Right cardiac atrium (tissue), 5 donors: ENCODE measurements at regions not wholly inside any gene's neighbourhood (a gene's known extent, or its start where the extent isn't known, plus 50 kb on each side); places are given as distances from the start of the nearest gene placed in this dataset.
"Not testable (repeated sequence)": the region's sequence is repeated elsewhere in the genome, so short reads cannot be mapped to it uniquely, and the experiment has no call there.

ENCODE experiments used
- ATAC-seq, 2 donors: fragments of 200-7000 bp; cut with Tn5 transposase; one replicate each; pipeline versions ENCODE4 v1.8.0 to v1.9.1; 2020; ENCODE audit warnings: moderate library complexity in 2 of 2, mild to moderate bottlenecking in 1 of 2
- DNase-seq, 3 donors: peaks; one replicate each; pipeline ENCODE4 v3.0.0-alpha.2; 2020
- H3K27ac ChIP-seq: one replicate; pipeline ENCODE4 v1.5.1; 2013; ENCODE audit warnings: mild to moderate bottlenecking, low read length, control low read depth, moderate library complexity
- H3K27me3 ChIP-seq: one replicate; pipeline ENCODE4 v1.6.1; 2013; ENCODE audit not compliant: control insufficient read depth, insufficient read depth
- H3K4me1 ChIP-seq: one replicate; pipeline ENCODE4 v1.6.1; 2013; ENCODE audit warnings: low read length; ENCODE audit not compliant: control insufficient read depth, insufficient read depth
- H3K4me3 ChIP-seq: one replicate; pipeline ENCODE4 v1.5.1; 2013; ENCODE audit warnings: low read length, control low read depth
- H3K9me3 ChIP-seq: one replicate; pipeline ENCODE4 v1.6.1; 2013; ENCODE audit warnings: low read length; ENCODE audit not compliant: control insufficient read depth
- WGBS: extraction: QIAGEN DNeasy Blood & Tissue Kit; methylation state at CpG from one replicate; pipeline ENCODE4 v1.1.7; 2013; 5-methylcytosine and 5-hydroxymethylcytosine counted together
- intact Hi-C, 4 donors: fragments of 100-400 bp; cut with DNase I; formaldehyde crosslinking; loops; one replicate each; pipeline versions ENCODE4 v1.11.0 to v1.14.0; 2022 to 2023
- donor health status: healthy with polysubstance abuse.
- donor health status: DM: no; HTN: yes; CAD: no.
- donor health status: DM: no; HTN: no; CAD: no.
- donor health status: DM: no; HTN: yes; CAD: no; lungs with severe emphysema.
- donor health status: DM: yes; HTN: yes; CAD: no.

- DNase-seq: no peak
- Histone ChIP-seq H3K27me3 (no peaks in the 10 kb centered on the region), H3K4me1 (no peaks in the 10 kb centered on the region), H3K9me3 (peaks cover 7% of the 10 kb centered on the region), H3K4me3 (no peak overlapping the region), H3K27ac (no peak overlapping the region)
- intact Hi-C loops: no loop called here
- no peak for ATAC-seq
- 75% methylated on average over 3 of the region's 3 CpGs for WGBS
Observed at GRCh38 chr5:19274578-19274977, 713.4 kb downstream of the CDH18 start.

GRCh38 chr5:19285286-19285685 lies 702.7 kb downstream of the CDH18 start:
- Histone ChIP-seq H3K9me3 (no peaks in the 10 kb centered on the region), H3K4me3 (no peak overlapping the region), H3K4me1 (no peaks in the 10 kb centered on the region), H3K27me3 (no peaks in the 10 kb centered on the region), H3K27ac (no peak overlapping the region)
- no peak for ATAC-seq
- intact Hi-C loops: no loop called here
- WGBS: 89% methylated on average over 3 of the region's 3 CpGs
- DNase-seq: no peak

GRCh38 chr5:19287548-19288277 lies 700.3 kb downstream of the CDH18 start:
- ATAC-seq, H3K4me3 ChIP-seq, H3K4me1 ChIP-seq, H3K27me3 ChIP-seq, H3K9me3 ChIP-seq, H3K27ac ChIP-seq, intact Hi-C loops: not testable (repeated sequence)
- WGBS: 93% methylated on average over 54 of the region's 54 CpGs
- peak in 2 of 3 donors; percentile 41 to 45 for DNase-seq

- DNase-seq, H3K27me3 ChIP-seq, intact Hi-C loops, H3K27ac ChIP-seq, ATAC-seq, H3K4me3 ChIP-seq, H3K4me1 ChIP-seq, H3K9me3 ChIP-seq: not testable (repeated sequence)
- WGBS: 81% methylated on average over 8 of the region's 8 CpGs
Observed at GRCh38 chr5:19288311-19288710, 699.7 kb downstream of the CDH18 start.

DNA sequence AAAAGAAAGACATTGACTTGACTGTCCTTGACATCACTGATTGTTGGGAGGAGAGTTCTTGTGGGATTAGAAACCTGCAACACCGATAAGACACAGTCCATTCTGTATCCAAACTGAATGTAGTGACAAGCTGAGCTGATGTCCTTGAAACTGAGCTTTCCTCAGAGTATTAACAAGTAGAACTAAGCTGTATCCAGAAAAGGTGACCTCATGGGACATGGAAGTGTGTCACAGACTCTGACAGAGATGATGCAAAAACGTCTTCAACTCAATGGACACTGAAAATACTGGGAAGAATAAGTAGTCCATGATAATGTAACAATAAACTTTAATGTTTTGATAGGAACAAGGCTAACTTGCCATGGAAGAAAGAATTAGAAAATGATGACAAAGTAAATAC lies 690.1 kb downstream of the CDH18 start:
- Histone ChIP-seq H3K27ac (no peak overlapping the region), H3K27me3 (no peaks in the 10 kb centered on the region), H3K4me1 (no peaks in the 10 kb centered on the region), H3K4me3 (no peak overlapping the region), H3K9me3 (peaks cover 2% of the 10 kb centered on the region)
- 39% methylated on average over 2 of the region's 2 CpGs for WGBS
- intact Hi-C loops: no loop called here
- ATAC-seq: no peak
- DNase-seq: no peak

- Histone ChIP-seq H3K4me3 (no peak overlapping the region), H3K9me3 (peaks cover 2% of the 10 kb centered on the region), H3K4me1 (no peaks in the 10 kb centered on the region), H3K27ac (no peak overlapping the region), H3K27me3 (no peaks in the 10 kb centered on the region)
- intact Hi-C loops: no loop called here
- 32% methylated on average over 1 of the region's 1 CpG for WGBS
- no peak for ATAC-seq
- no peak for DNase-seq
Observed at GRCh38 chr5:19301271-19301670, 686.7 kb downstream of the CDH18 start.

DNA sequence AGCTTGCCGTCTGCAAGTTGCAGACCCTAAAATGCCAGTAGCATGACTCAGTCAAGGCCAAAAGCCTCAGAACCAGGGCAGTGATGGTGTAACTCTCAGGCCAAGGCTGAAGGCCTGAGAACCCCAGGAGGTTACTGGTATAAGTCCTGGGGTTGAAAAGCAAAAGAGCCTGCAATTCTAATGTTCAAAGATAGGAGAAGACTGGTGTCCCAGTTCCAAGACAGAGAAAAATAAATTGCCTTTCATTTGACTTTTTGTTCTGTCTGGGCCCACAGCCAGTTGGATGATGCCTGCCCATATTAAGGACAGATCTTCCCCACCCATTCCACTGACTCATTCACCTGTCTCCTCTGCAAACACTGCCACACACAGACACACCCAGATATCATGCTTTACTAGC lies 673.2 kb downstream of the CDH18 start:
- Histone ChIP-seq H3K9me3 (peaks cover under 1% of the 10 kb centered on the region), H3K4me3 (no peak overlapping the region), H3K4me1 (no peaks in the 10 kb centered on the region), H3K27me3 (no peaks in the 10 kb centered on the region), H3K27ac (no peak overlapping the region)
- DNase-seq: no peak
- no peak for ATAC-seq
- intact Hi-C loops: no loop called here
- WGBS: 60% methylated on average over 1 of the region's 1 CpG

DNA sequence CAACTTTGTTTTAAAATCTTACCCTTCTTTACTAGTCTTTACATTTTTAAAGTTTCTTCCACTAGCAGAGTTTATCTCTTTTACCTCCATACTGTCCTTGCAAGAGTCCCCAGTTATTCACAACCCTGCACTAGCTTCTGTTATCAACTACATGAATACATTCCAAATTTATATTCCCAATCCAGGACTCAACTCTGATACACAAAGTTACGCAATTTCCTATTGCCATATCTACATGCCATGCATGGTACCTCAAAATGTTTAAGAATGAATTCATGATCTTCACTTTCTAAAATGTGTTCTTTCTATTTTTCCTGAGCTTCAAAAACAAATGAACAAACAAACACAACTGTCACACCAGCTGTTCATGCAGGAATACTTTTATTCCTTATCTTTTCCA lies 668.7 kb downstream of the CDH18 start:
- no peaks in the 10 kb centered on the region for H3K4me1 ChIP-seq
- ATAC-seq: no peak
- no peak for DNase-seq
- 93% methylated on average over 1 of the region's 1 CpG for WGBS
- no peaks in the 10 kb centered on the region for H3K9me3 ChIP-seq
- H3K27ac ChIP-seq: no peak overlapping the region
- no peaks in the 10 kb centered on the region for H3K27me3 ChIP-seq
- H3K4me3 ChIP-seq: no peak overlapping the region
- intact Hi-C loops: no loop called here

- Histone ChIP-seq H3K27ac (no peak overlapping the region), H3K27me3 (no peaks in the 10 kb centered on the region), H3K4me3 (no peak overlapping the region), H3K4me1 (no peaks in the 10 kb centered on the region), H3K9me3 (no peaks in the 10 kb centered on the region)
- WGBS: 63% methylated on average over 4 of the region's 4 CpGs
- peak in 1 of 2 donors; percentile 47 for ATAC-seq
- intact Hi-C loops: no loop called here
- DNase-seq: no peak
Observed at GRCh38 chr5:19322716-19323485, 665.1 kb downstream of the CDH18 start.

- no peak for ATAC-seq
- WGBS: 66% methylated on average over 6 of the region's 6 CpGs
Observed at GRCh38 chr5:19334278-19334677, 653.7 kb downstream of the CDH18 start.

DNA sequence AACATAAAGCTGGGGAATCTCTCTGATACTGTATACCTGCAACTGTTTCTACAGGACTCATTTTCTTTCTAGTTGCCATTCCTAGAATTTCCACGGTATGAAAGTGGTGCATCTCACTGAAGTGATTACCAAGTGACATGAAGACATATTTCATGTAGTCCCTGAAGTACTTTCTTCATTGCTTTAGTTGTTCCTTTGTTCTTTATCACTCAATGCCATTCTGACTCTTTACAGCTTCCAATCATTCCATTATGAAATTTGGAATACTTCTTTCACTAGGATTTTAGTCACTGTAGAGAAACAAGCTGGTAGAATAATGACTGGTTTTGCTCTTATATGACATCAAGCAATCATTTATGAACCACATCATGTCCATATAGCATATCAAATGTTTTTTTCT lies 645.1 kb downstream of the CDH18 start:
- ATAC-seq (no peak), DNase-seq (no peak)
- intact Hi-C loops: no loop called here
- Histone ChIP-seq H3K4me3 (no peak overlapping the region), H3K27me3 (no peaks in the 10 kb centered on the region), H3K4me1 (no peaks in the 10 kb centered on the region), H3K9me3 (no peaks in the 10 kb centered on the region), H3K27ac (no peak overlapping the region)
- WGBS: 66% methylated on average over 1 of the region's 1 CpG

More at GRCh38 chr5:19334278-19334677, 653.7 kb downstream of the CDH18 start:
- Histone ChIP-seq H3K4me1 (no peaks in the 10 kb centered on the region), H3K27me3 (no peaks in the 10 kb centered on the region), H3K9me3 (no peaks in the 10 kb centered on the region), H3K4me3 (no peak overlapping the region), H3K27ac (no peak overlapping the region)
- intact Hi-C loops: no loop called here
- DNase-seq: no peak
